ENCODE measurements at regions not wholly inside any gene's neighbourhood (a gene's known extent, or its start where the extent isn't known, plus 50 kb on each side); places are given as distances from the start of the nearest gene placed in this dataset.

GRCh38 chr10:121357401-121357800 lies 240.8 kb downstream of the FGFR2 start:
- Histone ChIP-seq H3K9ac (ENCODE audit: low read length) (no peak overlapping the region), H3K27ac (ENCODE audit: low read length in 2 of 2) (no peak overlapping the region), H4K20me1 (ENCODE audit: control insufficient read depth, insufficient read depth, low read length, poor library complexity, severe bottlenecking) (no peaks in the 10 kb centered on the region), H3K4me3 (ENCODE audit: control extremely low read depth in 1 of 5, extremely low read depth in 1 of 5, insufficient read depth in 1 of 5, low read depth in 2 of 5, low read length in 4 of 5) (no peak overlapping the region), H2AFZ (ENCODE audit: insufficient read depth, low read depth, low read length, poor library complexity, severe bottlenecking) (no peak overlapping the region), H3K27me3 (replicated peaks in 1 of 4; ENCODE audit: control extremely low read depth in 1 of 4, control insufficient read depth in 3 of 4, insufficient read depth in 4 of 4, low read length in 3 of 4) (no peaks in the 10 kb centered on the region), H3K79me2 (ENCODE audit: control insufficient read depth, insufficient read depth, low read length) (no peaks in the 10 kb centered on the region), H3K9me3 (ENCODE audit: control extremely low read depth in 1 of 3, control insufficient read depth in 2 of 3, insufficient read depth in 1 of 3, low read length in 2 of 3) (peaks cover 0 to 12% (median 0%) of the 10 kb centered on the region in 3 donors), H3K4me2 (replicated peaks; ENCODE audit: low read depth, low read length, poor library complexity, severe bottlenecking) (no peak overlapping the region), H3K36me3 (replicated peaks in 1 of 2; ENCODE audit: control extremely low read depth in 1 of 2, control insufficient read depth in 1 of 2, extremely low read depth in 1 of 2, insufficient read depth in 2 of 2, low read length in 1 of 2) (no peaks in the 10 kb centered on the region), H3K4me1 (ENCODE audit: control insufficient read depth in 2 of 2, insufficient read depth in 2 of 2, low read length in 2 of 2) (no peaks in the 10 kb centered on the region)
- POLR2A ChIA-PET, result no interaction called here
- no peak overlapping the region for H3K27ac Mint-ChIP-seq
- CTCF ChIA-PET, result no interaction called here
- DNase-seq (no peak), ATAC-seq (ENCODE audit: low read depth) (no peak)
- no peak for TF ChIP-seq EZH2 (IDR thresholded peaks at IDR 0.05; ENCODE audit: borderline replicate concordance, insufficient read depth, low read depth, low read length, poor library complexity, severe bottlenecking)
- H3K27me3 Mint-ChIP-seq, result no peaks in the 10 kb centered on the region
- WGBS (ENCODE audit: insufficient coverage), result 79% methylated on average over 6 of the region's 6 CpGs
- H3K9me3 Mint-ChIP-seq (ENCODE audit: insufficient read depth), result peaks cover 6% of the 10 kb centered on the region
- H3K4me3 Mint-ChIP-seq, result no peak overlapping the region
- no peaks in the 10 kb centered on the region for H3K4me1 Mint-ChIP-seq
- intact Hi-C loops (cut with micrococcal nuclease), result no loop called here

- H3K27me3 ChIP-seq (replicated peaks in 1 of 4; ENCODE audit: control extremely low read depth in 1 of 4, control insufficient read depth in 3 of 4, insufficient read depth in 4 of 4, low read length in 3 of 4), result no peaks in the 10 kb centered on the region
- Mint-ChIP-seq H3K9me3 (ENCODE audit: insufficient read depth) (peaks cover 3% of the 10 kb centered on the region), H3K4me1 (no peaks in the 10 kb centered on the region), H3K27me3 (no peaks in the 10 kb centered on the region), H3K27ac (no peak overlapping the region), H3K4me3 (no peak overlapping the region)
- no peaks in the 10 kb centered on the region for H4K20me1 ChIP-seq (ENCODE audit: control insufficient read depth, insufficient read depth, low read length, poor library complexity, severe bottlenecking)
- ChIA-PET POLR2A (no interaction called here), CTCF (no interaction called here)
- H2AFZ ChIP-seq (ENCODE audit: insufficient read depth, low read depth, low read length, poor library complexity, severe bottlenecking), result no peak overlapping the region
- peaks cover 0 to 4% (median 0%) of the 10 kb centered on the region in 3 donors for H3K9me3 ChIP-seq (ENCODE audit: control extremely low read depth in 1 of 3, control insufficient read depth in 2 of 3, insufficient read depth in 1 of 3, low read length in 2 of 3)
- H3K9ac ChIP-seq (ENCODE audit: low read length), result no peak overlapping the region
- ATAC-seq (ENCODE audit: low read depth), result no peak
- 93% methylated on average over 5 of the region's 5 CpGs for WGBS (ENCODE audit: insufficient coverage)
- no peak for DNase-seq
- TF ChIP-seq EZH2 (IDR thresholded peaks at IDR 0.05; ENCODE audit: borderline replicate concordance, insufficient read depth, low read depth, low read length, poor library complexity, severe bottlenecking) (no peak), CTCF (IDR thresholded peaks at IDR 0.05) (no peak)
- no peak overlapping the region for H3K4me3 ChIP-seq (ENCODE audit: control extremely low read depth in 1 of 5, extremely low read depth in 1 of 5, insufficient read depth in 1 of 5, low read depth in 2 of 5, low read length in 4 of 5)
- no peaks in the 10 kb centered on the region for H3K36me3 ChIP-seq (replicated peaks in 1 of 2; ENCODE audit: control extremely low read depth in 1 of 2, control insufficient read depth in 1 of 2, extremely low read depth in 1 of 2, insufficient read depth in 2 of 2, low read length in 1 of 2)
- no peaks in the 10 kb centered on the region for H3K4me1 ChIP-seq (ENCODE audit: control insufficient read depth in 2 of 2, insufficient read depth in 2 of 2, low read length in 2 of 2)
- no peak overlapping the region for H3K27ac ChIP-seq (ENCODE audit: low read length in 2 of 2)
- no peak overlapping the region for H3K4me2 ChIP-seq (replicated peaks; ENCODE audit: low read depth, low read length, poor library complexity, severe bottlenecking)
- H3K79me2 ChIP-seq (ENCODE audit: control insufficient read depth, insufficient read depth, low read length), result no peaks in the 10 kb centered on the region
- intact Hi-C loops (cut with micrococcal nuclease), result no loop called here
These were observed 236.2 kb downstream of the FGFR2 start for GRCh38 chr10:121362026-121362425.

Data from B cell (primary cell).